ENCODE measurements at regions not wholly inside any gene's neighbourhood (a gene's known extent, or its start where the extent isn't known, plus 50 kb on each side); places are given as distances from the start of the nearest gene placed in this dataset.
A peak's percentile ranks its signal among the peaks of the same experiment; 100 is the strongest.
"Not testable (repeated sequence)": the region's sequence is repeated elsewhere in the genome, so short reads cannot be mapped to it uniquely, and the experiment has no call there.

- Mint-ChIP-seq H3K9me3 (peaks cover 0 to 15% (median 0%) of the 10 kb centered on the region in 9 donors), H3K27me3 (peaks cover 5 to 11% (median 7%) of the 10 kb centered on the region in 5 donors), H3K4me1 (peaks cover 2 to 12% (median 7%) of the 10 kb centered on the region in 4 donors), H3K4me3 (no peak overlapping the region), H3K27ac (no peak overlapping the region), H3K36me3 (no peaks in the 10 kb centered on the region)
- no peak for DNase-seq
- ATAC-seq: no peak
- POLR2A ChIA-PET: no interaction called here
Observed at GRCh38 chr12:58009405-58010195, 68.2 kb downstream of the ATP23 start.

GRCh38 chr12:58011676-58012075 is 70.3 kb downstream of the ATP23 start:
- no peaks in the 10 kb centered on the region for H3K36me3 Mint-ChIP-seq
- ATAC-seq: no peak
- H3K27ac Mint-ChIP-seq: peak overlapping the region in 1 of 10 donors; percentile 16
- DNase-seq: no peak
- no peak overlapping the region for H3K4me3 Mint-ChIP-seq
- POLR2A ChIA-PET: no interaction called here
- H3K4me1 Mint-ChIP-seq: peaks cover 2 to 12% (median 7%) of the 10 kb centered on the region in 4 donors
- peaks cover 0 to 19% (median 0%) of the 10 kb centered on the region in 9 donors for H3K9me3 Mint-ChIP-seq
- H3K27me3 Mint-ChIP-seq: peaks cover 0 to 4% (median 0%) of the 10 kb centered on the region in 5 donors

DNA sequence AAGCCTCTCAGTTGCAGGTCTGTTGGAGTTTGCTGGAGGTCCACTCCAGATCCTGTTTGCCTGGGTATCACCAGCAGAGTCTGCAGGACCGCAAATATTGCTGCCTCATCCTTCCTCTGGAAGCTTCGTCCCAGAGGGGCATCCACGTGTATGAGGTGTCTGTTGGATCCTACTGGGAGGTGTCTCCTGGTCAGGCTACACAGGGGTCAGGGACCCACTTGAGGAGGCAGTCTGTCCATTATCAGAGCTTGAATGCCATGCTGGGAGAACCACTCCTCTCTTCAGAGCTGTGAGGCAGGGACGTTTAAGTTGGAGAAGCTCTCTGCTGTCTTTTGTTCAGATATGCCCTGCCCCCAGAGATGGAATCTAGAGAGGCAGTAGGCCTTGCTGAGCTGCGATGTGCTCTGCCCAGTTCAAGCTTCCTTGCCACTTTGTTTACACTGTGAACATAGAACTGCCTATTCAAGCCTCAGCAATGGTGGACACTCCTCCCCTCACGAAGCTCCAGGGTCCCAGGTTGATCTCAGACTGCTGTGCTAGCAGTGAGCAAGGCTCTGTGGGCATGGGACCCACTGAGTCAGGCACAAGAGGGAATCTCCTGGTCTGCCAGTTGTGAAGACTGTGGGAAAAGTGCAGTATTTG is 81.1 kb downstream of the ATP23 start:
- peaks cover 2 to 41% (median 14%) of the 10 kb centered on the region in 5 donors for H3K27me3 Mint-ChIP-seq
- H3K4me3 Mint-ChIP-seq, POLR2A ChIA-PET, H3K36me3 Mint-ChIP-seq, ATAC-seq, DNase-seq, H3K27ac Mint-ChIP-seq, H3K4me1 Mint-ChIP-seq: not testable (repeated sequence)
- H3K9me3 Mint-ChIP-seq: peaks cover 6 to 48% (median 28%) of the 10 kb centered on the region in 9 donors

DNA sequence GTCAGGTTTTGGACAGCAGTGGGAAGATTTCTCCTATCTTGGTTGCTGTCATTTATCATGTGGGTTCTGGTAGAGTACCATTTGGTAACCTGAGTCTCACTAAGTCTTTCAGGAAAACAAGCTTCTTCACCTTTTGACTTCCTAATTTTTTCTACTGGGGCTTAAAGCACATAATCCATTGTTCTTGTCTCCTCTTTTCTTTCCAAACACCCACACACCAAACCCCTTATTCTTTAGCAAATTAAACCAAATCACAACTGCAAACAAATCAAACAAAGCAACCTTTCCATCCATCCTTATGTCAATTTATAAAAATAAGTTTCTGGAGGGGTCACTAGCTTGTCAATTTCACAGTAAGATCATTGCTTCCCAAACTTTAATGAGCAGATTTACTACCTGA is 84.1 kb downstream of the ATP23 start:
- H3K9me3 Mint-ChIP-seq: peaks cover 0 to 35% (median 14%) of the 10 kb centered on the region in 9 donors
- H3K27ac Mint-ChIP-seq: no peak overlapping the region
- H3K4me3 Mint-ChIP-seq: no peak overlapping the region
- peaks cover 0 to 10% (median 3%) of the 10 kb centered on the region in 3 donors for H3K36me3 Mint-ChIP-seq
- peaks cover 2 to 28% (median 14%) of the 10 kb centered on the region in 5 donors for H3K27me3 Mint-ChIP-seq
- ATAC-seq: no peak
- DNase-seq: no peak
- no peaks in the 10 kb centered on the region for H3K4me1 Mint-ChIP-seq
- POLR2A ChIA-PET: no interaction called here

GRCh38 chr12:58026426-58026825 is 85.1 kb downstream of the ATP23 start:
- ATAC-seq (no peak), DNase-seq (no peak)
- POLR2A ChIA-PET: no interaction called here
- Mint-ChIP-seq H3K4me1 (no peaks in the 10 kb centered on the region), H3K4me3 (no peak overlapping the region), H3K9me3 (peaks cover 0 to 40% (median 18%) of the 10 kb centered on the region in 9 donors), H3K27me3 (peaks cover 0 to 23% (median 9%) of the 10 kb centered on the region in 5 donors), H3K27ac (no peak overlapping the region), H3K36me3 (peaks cover 0 to 15% (median 1%) of the 10 kb centered on the region in 3 donors)

DNA sequence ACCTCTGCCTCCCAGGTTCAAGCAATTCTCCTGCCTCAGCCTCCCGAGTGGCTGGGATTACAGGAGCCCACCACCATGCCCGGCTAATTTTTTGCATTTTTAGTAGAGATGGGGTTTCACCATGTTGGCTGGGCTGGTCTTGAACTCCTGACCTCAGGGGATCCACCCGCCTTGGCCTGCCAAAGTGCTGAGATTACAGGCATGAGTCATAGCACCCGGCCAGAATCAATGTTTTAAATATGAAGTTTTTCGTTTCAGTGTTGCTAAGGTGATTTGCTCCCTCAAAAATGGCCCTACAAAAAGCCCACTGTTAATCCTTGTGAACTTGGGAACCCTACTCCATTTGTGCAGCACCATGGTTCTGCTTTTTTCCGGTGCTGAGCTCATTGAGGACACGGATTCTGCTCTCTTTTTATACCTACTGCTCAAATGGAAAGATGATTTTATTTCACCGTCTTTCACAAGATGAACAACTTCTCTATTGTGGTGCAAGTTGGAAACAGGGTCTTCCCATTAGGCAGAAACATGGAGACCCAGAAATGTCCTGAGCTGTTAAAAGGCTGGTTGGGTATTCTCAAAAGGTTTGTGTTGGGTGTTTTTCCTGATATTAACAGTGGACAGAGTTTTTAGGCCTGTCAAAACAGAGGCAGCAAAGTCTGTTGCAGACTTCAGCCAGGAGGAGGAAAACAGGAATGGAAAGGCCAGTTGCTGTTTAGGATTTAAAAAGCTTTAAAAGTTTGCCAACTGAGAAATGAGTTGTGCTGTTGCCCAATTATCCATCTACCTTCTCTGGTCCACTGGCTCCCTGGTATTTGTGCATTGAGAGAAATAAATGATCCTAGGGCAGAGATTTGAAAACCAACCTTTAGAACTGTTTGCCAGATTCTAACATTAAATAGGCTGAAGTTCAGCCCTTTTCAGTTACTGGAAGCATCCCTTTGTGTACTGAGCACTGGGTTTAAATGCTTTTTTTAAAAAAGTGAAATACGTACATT is 85.8 kb downstream of the ATP23 start:
- no peaks in the 10 kb centered on the region for H3K4me1 Mint-ChIP-seq
- H3K27ac Mint-ChIP-seq: no peak overlapping the region
- POLR2A ChIA-PET: interaction anchor here (0.6 kb wide), 1 partner anchor 854 kb away, joined by 5 read pairs; no protein-coding TSS in a partner anchor
- peaks cover 0 to 18% (median 2%) of the 10 kb centered on the region in 3 donors for H3K36me3 Mint-ChIP-seq
- H3K4me3 Mint-ChIP-seq: no peak overlapping the region
- peaks cover 2 to 18% (median 3%) of the 10 kb centered on the region in 5 donors for H3K27me3 Mint-ChIP-seq
- peaks cover 4 to 48% (median 21%) of the 10 kb centered on the region in 9 donors for H3K9me3 Mint-ChIP-seq
- ATAC-seq (no peak), DNase-seq (no peak)

GRCh38 chr12:58028294-58028693 is 86.9 kb downstream of the ATP23 start:
- POLR2A ChIA-PET: no interaction called here
- no peaks in the 10 kb centered on the region for H3K4me1 Mint-ChIP-seq
- ATAC-seq: no peak
- no peak overlapping the region for H3K4me3 Mint-ChIP-seq
- peaks cover 2 to 18% (median 3%) of the 10 kb centered on the region in 5 donors for H3K27me3 Mint-ChIP-seq
- H3K9me3 Mint-ChIP-seq: peaks cover 11 to 59% (median 32%) of the 10 kb centered on the region in 9 donors
- DNase-seq: no peak
- H3K27ac Mint-ChIP-seq: no peak overlapping the region
- H3K36me3 Mint-ChIP-seq: peaks cover 0 to 27% (median 4%) of the 10 kb centered on the region in 3 donors

- H3K27ac Mint-ChIP-seq: no peak overlapping the region
- no peaks in the 10 kb centered on the region for H3K4me1 Mint-ChIP-seq
- no peak for DNase-seq
- H3K4me3 Mint-ChIP-seq: no peak overlapping the region
- no peak for ATAC-seq
- peaks cover 0 to 30% (median 5%) of the 10 kb centered on the region in 3 donors for H3K36me3 Mint-ChIP-seq
- POLR2A ChIA-PET: no interaction called here
- peaks cover 13 to 61% (median 35%) of the 10 kb centered on the region in 9 donors for H3K9me3 Mint-ChIP-seq
- peaks cover 2 to 18% (median 3%) of the 10 kb centered on the region in 5 donors for H3K27me3 Mint-ChIP-seq
Observed at GRCh38 chr12:58029260-58029659, 87.9 kb downstream of the ATP23 start.

- H3K4me1 Mint-ChIP-seq: peaks cover 0 to 2% (median 0%) of the 10 kb centered on the region in 4 donors
- POLR2A ChIA-PET: no interaction called here
- peaks cover 3 to 35% (median 5%) of the 10 kb centered on the region in 3 donors for H3K36me3 Mint-ChIP-seq
- ATAC-seq (no peak), DNase-seq (no peak)
- peaks cover 13 to 62% (median 35%) of the 10 kb centered on the region in 9 donors for H3K9me3 Mint-ChIP-seq
- H3K27ac Mint-ChIP-seq: no peak overlapping the region
- H3K4me3 Mint-ChIP-seq: no peak overlapping the region
- peaks cover 2 to 21% (median 6%) of the 10 kb centered on the region in 5 donors for H3K27me3 Mint-ChIP-seq
Observed at GRCh38 chr12:58030566-58031279, 89.4 kb downstream of the ATP23 start.

- peaks cover 2 to 21% (median 6%) of the 10 kb centered on the region in 5 donors for H3K27me3 Mint-ChIP-seq
- ATAC-seq: no peak
- H3K9me3 Mint-ChIP-seq: peaks cover 18 to 69% (median 45%) of the 10 kb centered on the region in 9 donors
- H3K36me3 Mint-ChIP-seq: peaks cover 3 to 43% (median 5%) of the 10 kb centered on the region in 3 donors
- no peak for DNase-seq
- peak overlapping the region in 1 of 10 donors; percentile 27 for H3K4me3 Mint-ChIP-seq
- H3K27ac Mint-ChIP-seq: no peak overlapping the region
- POLR2A ChIA-PET: no interaction called here
- H3K4me1 Mint-ChIP-seq: peaks cover 0 to 2% (median 0%) of the 10 kb centered on the region in 4 donors
Observed at GRCh38 chr12:58032156-58032555, 90.8 kb downstream of the ATP23 start.

DNA sequence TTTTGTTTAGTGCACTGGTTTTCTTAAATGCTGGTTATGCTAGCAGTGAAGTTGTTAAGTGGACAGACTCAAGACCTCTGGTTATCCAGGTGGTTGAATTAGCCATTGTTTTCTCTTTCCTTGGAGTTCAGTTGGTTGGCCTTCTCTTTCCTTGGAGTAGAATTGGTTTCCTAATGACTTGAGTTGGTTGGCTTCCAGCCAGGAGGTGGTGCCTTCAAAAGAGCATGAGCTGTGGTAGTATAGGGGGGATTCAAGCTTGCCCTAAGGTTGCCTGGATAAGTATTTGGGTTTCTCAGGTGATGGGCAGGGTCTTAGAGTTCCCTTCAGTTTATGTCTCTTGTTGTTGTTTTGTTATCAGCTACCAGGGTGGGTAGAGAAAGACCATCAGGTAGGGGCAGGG is 92.5 kb downstream of the ATP23 start:
- POLR2A ChIA-PET: no interaction called here
- DNase-seq: no peak
- Mint-ChIP-seq H3K36me3 (peaks cover 3 to 52% (median 5%) of the 10 kb centered on the region in 3 donors), H3K27ac (no peak overlapping the region), H3K4me1 (peaks cover 0 to 2% (median 0%) of the 10 kb centered on the region in 4 donors), H3K9me3 (peaks cover 24 to 84% (median 55%) of the 10 kb centered on the region in 9 donors), H3K27me3 (peaks cover 2 to 19% (median 6%) of the 10 kb centered on the region in 5 donors), H3K4me3 (no peak overlapping the region)
- no peak for ATAC-seq

Data from naive thymus-derived CD8-positive, alpha-beta T cell (primary cell).